Spleen (tissue), 11 donors: ENCODE measurements at regions not wholly inside any gene's neighbourhood (a gene's known extent, or its start where the extent isn't known, plus 50 kb on each side); places are given as distances from the start of the nearest gene placed in this dataset.

Experiments used
- DNase-seq: peaks from one replicate; pipeline ENCODE4 v3.0.0-alpha.2; 2020
- H3K27ac ChIP-seq, 8 donors: fragments of 200-600 bp; sonication (generic) in 7 of 8; 1 replicate in 4 of 8; 2 replicates in 4 of 8; pipeline versions ENCODE4 v1.5.0 to v1.8.0; 2016 to 2021; ENCODE audit warnings: inconsistent platforms in 4 of 8, mild to moderate bottlenecking in 4 of 8, moderate library complexity in 1 of 8
- H3K27me3 ChIP-seq, 7 donors: fragments of 200-600 bp; sonication (generic) in 6 of 7; replicated peaks in 1 of 7; 1 replicate in 4 of 7; 2 replicates in 3 of 7; pipeline versions ENCODE4 v1.5.0 to v1.8.0; 2016 to 2021; ENCODE audit warnings: inconsistent platforms in 3 of 7, mild to moderate bottlenecking in 1 of 7
- H3K36me3 ChIP-seq, 6 donors: fragments of 200-600 bp; sonication (generic) in 5 of 6; 1 replicate in 4 of 6; 2 replicates in 2 of 6; pipeline versions ENCODE4 v1.5.0 to v1.8.0; 2016 to 2021; ENCODE audit warnings: inconsistent platforms in 2 of 6
- H3K4me1 ChIP-seq, 6 donors: fragments of 200-600 bp; sonication (generic) in 5 of 6; 1 replicate in 3 of 6; 2 replicates in 3 of 6; pipeline versions ENCODE4 v1.5.0 to v1.8.0; 2016 to 2021; ENCODE audit warnings: inconsistent platforms in 3 of 6
- H3K4me3 ChIP-seq, 8 donors: fragments of 200-600 bp; sonication (generic) in 7 of 8; 1 replicate in 4 of 8; 2 replicates in 4 of 8; pipeline versions ENCODE4 v1.5.0 to v1.8.0; 2016 to 2021; ENCODE audit warnings: inconsistent platforms in 4 of 8, mild to moderate bottlenecking in 4 of 8, moderate library complexity in 2 of 8
- H3K9me3 ChIP-seq, 8 donors: fragments of 200-600 bp; sonication (generic) in 7 of 8; 1 replicate in 4 of 8; 2 replicates in 4 of 8; pipeline versions ENCODE4 v1.5.0 to v1.8.0; 2016 to 2021; ENCODE audit warnings: inconsistent platforms in 4 of 8
- CTCF ChIP-seq, 11 experiments: fragments of 200-600 bp in 7 of 11; fragments of 450-650 bp in 4 of 11; sonication (generic) in 4 of 11; IDR thresholded peaks in 8 of 11; conservative IDR thresholded peaks in 3 of 11; 1 replicate in 7 of 11; 2 replicates in 4 of 11; pipeline versions ENCODE4 v1.4.0 to v1.8.0; 2016 to 2021; ENCODE audit warnings: antibody characterized with exemption in 11 of 11, inconsistent platforms in 4 of 11, mild to moderate bottlenecking in 1 of 11
- POLR2A ChIP-seq, 3 donors: fragments of 450-650 bp; IDR thresholded peaks; one replicate each; pipeline ENCODE4 v1.5.1; 2017; ENCODE audit warnings: antibody characterized with exemption in 3 of 3, mild to moderate bottlenecking in 1 of 3
- POLR2AphosphoS5 ChIP-seq, 3 donors: sonication (generic); formaldehyde crosslinking; IDR thresholded peaks; one replicate each; pipeline ENCODE4 v1.5.1; 2017; ENCODE audit warnings: antibody characterized with exemption in 3 of 3
- WGBS, 5 donors: extraction: QIAGEN DNeasy Blood & Tissue Kit in 3 of 5; methylation state at CpG; one replicate each; pipeline versions ENCODE4 v1.1.5 to v1.1.7; 2013 to 2018; 5-methylcytosine and 5-hydroxymethylcytosine counted together
- intact Hi-C: fragments of 100-400 bp; cut with DNase I; formaldehyde crosslinking; loops from one replicate; pipeline ENCODE4 v1.15.0; 2023; ENCODE audit warnings: low total_unique reads
- donor health status: healthy with polysubstance abuse.
- donor health status: DM: no; HTN: no; CAD: no; lungs with moderate emphysema.
- donor health status: DM: no; HTN: no; CAD: no.
- donor health status: Bipolar disorder and iron deficiency.
- donor health status: healthy.
- donor health status: DM: no; HTN: no; CAD: no.
- donor health status: DM: yes; HTN: yes; CAD: no.

GRCh38 chr2:211093743-211094303 is 537.4 kb downstream of the CPS1 start:
- no peak overlapping the region for H3K27ac ChIP-seq
- WGBS, 5 donors, result 84 to 95% (median 85%) methylated on average over 3 of the region's 3 CpGs
- H3K36me3 ChIP-seq, result no peaks in the 10 kb centered on the region
- intact Hi-C loops, result no loop called here
- DNase-seq, result no peak
- no peak for TF ChIP-seq CTCF (IDR thresholded peaks at IDR 0.05 in 8 of 11, conservative IDR thresholded peaks at IDR 0.05 in 3 of 11)
- TF ChIP-seq POLR2AphosphoS5 (IDR thresholded peaks at IDR 0.05), result no peak
- no peak for TF ChIP-seq POLR2A (IDR thresholded peaks at IDR 0.05)
- H3K4me1 ChIP-seq, result no peaks in the 10 kb centered on the region
- H3K27me3 ChIP-seq, result no peaks in the 10 kb centered on the region
- peaks cover 0 to 6% (median 0%) of the 10 kb centered on the region in 8 donors for H3K9me3 ChIP-seq
- H3K4me3 ChIP-seq, result no peak overlapping the region

DNA sequence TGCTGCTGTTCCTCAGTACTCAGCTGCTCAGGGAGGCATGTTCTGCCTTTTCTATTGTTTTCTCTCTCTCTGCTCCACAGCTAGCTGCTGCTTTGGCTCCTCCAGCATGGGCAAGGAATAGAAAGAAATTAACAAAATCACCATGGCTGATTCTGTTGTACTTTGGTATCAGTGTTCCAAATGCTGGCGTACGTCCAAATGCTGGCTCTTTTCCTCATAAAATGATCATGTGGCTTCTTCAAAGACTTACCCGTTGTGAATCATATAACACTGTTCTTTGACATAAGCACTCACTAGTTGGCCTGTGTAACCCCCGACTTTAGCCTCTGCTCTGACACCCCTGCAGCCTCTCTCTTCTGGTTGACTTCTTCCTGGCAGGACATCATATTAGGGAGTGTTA is 547.6 kb downstream of the CPS1 start:
- Histone ChIP-seq H3K4me1 (no peaks in the 10 kb centered on the region), H3K27me3 (no peaks in the 10 kb centered on the region), H3K36me3 (no peaks in the 10 kb centered on the region), H3K9me3 (peaks cover 0 to 14% (median 0%) of the 10 kb centered on the region in 8 donors), H3K4me3 (no peak overlapping the region), H3K27ac (no peak overlapping the region)
- intact Hi-C loops, result no loop called here
- no peak for TF ChIP-seq POLR2AphosphoS5 (IDR thresholded peaks at IDR 0.05)
- TF ChIP-seq CTCF (IDR thresholded peaks at IDR 0.05 in 8 of 11, conservative IDR thresholded peaks at IDR 0.05 in 3 of 11), result no peak
- no peak for TF ChIP-seq POLR2A (IDR thresholded peaks at IDR 0.05)
- whole genome bisulfite sequencing, 5 donors, result 70 to 82% (median 73%) methylated on average over 4 of the region's 4 CpGs
- no peak for DNase-seq

GRCh38 chr2:211113334-211114175 is 557.2 kb downstream of the CPS1 start:
- H3K27me3 ChIP-seq, result no peaks in the 10 kb centered on the region
- intact Hi-C loops, result no loop called here
- DNase-seq, result no peak
- no peaks in the 10 kb centered on the region for H3K36me3 ChIP-seq
- H3K4me1 ChIP-seq, result no peaks in the 10 kb centered on the region
- H3K27ac ChIP-seq, result no peak overlapping the region
- no peak for TF ChIP-seq CTCF (IDR thresholded peaks at IDR 0.05 in 8 of 11, conservative IDR thresholded peaks at IDR 0.05 in 3 of 11)
- no peak for TF ChIP-seq POLR2AphosphoS5 (IDR thresholded peaks at IDR 0.05)
- no peak for TF ChIP-seq POLR2A (IDR thresholded peaks at IDR 0.05)
- no peaks in the 10 kb centered on the region for H3K9me3 ChIP-seq
- no peak overlapping the region for H3K4me3 ChIP-seq
- 58 to 78% (median 69%) methylated on average over 3 of the region's 3 CpGs for WGBS, 5 donors

DNA sequence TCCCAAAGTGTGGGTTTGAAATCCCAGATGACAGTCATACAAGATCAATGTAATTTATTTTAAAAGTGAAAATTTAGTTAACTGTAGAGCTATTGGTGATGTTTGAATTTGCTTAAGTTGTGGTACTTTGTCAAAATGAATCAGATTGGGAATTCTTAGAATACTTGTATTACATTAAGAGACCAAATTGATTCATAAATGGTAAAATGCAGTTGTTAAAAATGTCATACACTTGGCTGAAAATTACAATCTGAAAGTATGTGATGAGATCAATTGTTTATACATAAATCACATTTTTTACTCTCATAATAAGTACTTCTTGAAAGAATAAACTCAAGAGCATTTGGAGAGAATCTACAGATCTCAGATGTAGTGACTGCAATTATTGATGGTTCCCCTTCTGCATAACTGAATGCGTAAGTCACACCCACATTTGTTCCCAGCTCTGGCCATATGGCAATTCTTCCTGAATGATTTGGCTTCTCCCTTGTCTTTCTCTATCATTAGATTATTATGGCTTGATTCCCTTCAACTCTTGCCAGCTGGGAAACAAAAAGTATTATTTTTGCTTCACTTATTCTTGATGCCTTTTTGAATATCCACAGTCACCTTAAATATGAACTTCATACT is 558.5 kb downstream of the CPS1 start:
- TF ChIP-seq POLR2AphosphoS5 (IDR thresholded peaks at IDR 0.05) (no peak), POLR2A (IDR thresholded peaks at IDR 0.05) (no peak), CTCF (IDR thresholded peaks at IDR 0.05 in 8 of 11, conservative IDR thresholded peaks at IDR 0.05 in 3 of 11) (no peak)
- Histone ChIP-seq H3K27ac (no peak overlapping the region), H3K36me3 (no peaks in the 10 kb centered on the region), H3K4me1 (no peaks in the 10 kb centered on the region), H3K9me3 (no peaks in the 10 kb centered on the region), H3K4me3 (no peak overlapping the region), H3K27me3 (no peaks in the 10 kb centered on the region)
- intact Hi-C loops, result no loop called here
- WGBS, 5 donors, result 76 to 89% (median 83%) methylated on average over 1 of the region's 1 CpG
- DNase-seq, result no peak
